ENCODE measurements at regions not wholly inside any gene's neighbourhood (a gene's known extent, or its start where the extent isn't known, plus 50 kb on each side); places are given as distances from the start of the nearest gene placed in this dataset.
"Not testable (repeated sequence)": the region's sequence is repeated elsewhere in the genome, so short reads cannot be mapped to it uniquely, and the experiment has no call there.

GRCh38 chr2:76697439-76697838, 824.7 kb downstream of the LRRTM4 start:
- H3K27me3 ChIP-seq (ENCODE audit: insufficient read depth in 3 of 3, low read length in 2 of 3); intact Hi-C loops (cut with DNase I); H3K9me3 ChIP-seq; H3K36me3 ChIP-seq (ENCODE audit: insufficient read depth in 1 of 2, low read depth in 1 of 2); DNase-seq; H3K27ac ChIP-seq; H3K4me3 ChIP-seq; ATAC-seq; H3K4me1 ChIP-seq: not testable (repeated sequence)
- WGBS, 3 donors, result 86 to 90% (median 86%) methylated on average over 17 of the region's 17 CpGs

GRCh38 chr2:76692908-76693307, 829.3 kb downstream of the LRRTM4 start:
- ATAC-seq (no peak), DNase-seq (no peak)
- 62 to 74% (median 65%) methylated on average over 4 of the region's 4 CpGs for WGBS, 3 donors
- Histone ChIP-seq H3K27ac (no peak overlapping the region), H3K4me1 (no peaks in the 10 kb centered on the region), H3K36me3 (ENCODE audit: insufficient read depth in 1 of 2, low read depth in 1 of 2) (no peaks in the 10 kb centered on the region), H3K27me3 (ENCODE audit: insufficient read depth in 3 of 3, low read length in 2 of 3) (no peaks in the 10 kb centered on the region), H3K9me3 (no peaks in the 10 kb centered on the region), H3K4me3 (no peak overlapping the region)
- intact Hi-C loops (cut with DNase I), result no loop called here
- TF ChIP-seq CTCF (IDR thresholded peaks at IDR 0.05), result no peak

- Histone ChIP-seq H3K27ac (no peak overlapping the region), H3K27me3 (ENCODE audit: insufficient read depth in 3 of 3, low read length in 2 of 3) (no peaks in the 10 kb centered on the region), H3K4me3 (no peak overlapping the region), H3K36me3 (ENCODE audit: insufficient read depth in 1 of 2, low read depth in 1 of 2) (no peaks in the 10 kb centered on the region), H3K9me3 (no peaks in the 10 kb centered on the region), H3K4me1 (no peaks in the 10 kb centered on the region)
- WGBS, 3 donors, result 65 to 77% (median 68%) methylated on average over 1 of the region's 1 CpG
- no peak for ATAC-seq
- DNase-seq, result no peak
- no peak for TF ChIP-seq CTCF (IDR thresholded peaks at IDR 0.05)
- intact Hi-C loops (cut with DNase I), result no loop called here
Observed at GRCh38 chr2:76688732-76689131, 833.4 kb downstream of the LRRTM4 start.

GRCh38 chr2:76687923-76688322, 834.3 kb downstream of the LRRTM4 start:
- 61 to 82% (median 68%) methylated on average over 3 of the region's 3 CpGs for WGBS, 3 donors
- no peak overlapping the region for H3K27ac ChIP-seq
- intact Hi-C loops (cut with DNase I), result no loop called here

GRCh38 chr2:76684756-76685155, 837.4 kb downstream of the LRRTM4 start:
- Histone ChIP-seq H3K36me3 (ENCODE audit: insufficient read depth in 1 of 2, low read depth in 1 of 2) (no peaks in the 10 kb centered on the region), H3K27me3 (ENCODE audit: insufficient read depth in 3 of 3, low read length in 2 of 3) (no peaks in the 10 kb centered on the region), H3K27ac (no peak overlapping the region), H3K4me1 (no peaks in the 10 kb centered on the region), H3K9me3 (no peaks in the 10 kb centered on the region), H3K4me3 (no peak overlapping the region)
- 7 to 19% (median 13%) methylated on average over 6 of the region's 6 CpGs for WGBS, 3 donors
- intact Hi-C loops (cut with DNase I), result no loop called here
- ATAC-seq (no peak), DNase-seq (no peak)
- no peak for TF ChIP-seq CTCF (IDR thresholded peaks at IDR 0.05)

More at GRCh38 chr2:76687923-76688322, 834.3 kb downstream of the LRRTM4 start:
- no peaks in the 10 kb centered on the region for H3K4me1 ChIP-seq
- no peak for TF ChIP-seq CTCF (IDR thresholded peaks at IDR 0.05)
- no peaks in the 10 kb centered on the region for H3K9me3 ChIP-seq
- no peak overlapping the region for H3K4me3 ChIP-seq
- no peaks in the 10 kb centered on the region for H3K36me3 ChIP-seq (ENCODE audit: insufficient read depth in 1 of 2, low read depth in 1 of 2)
- H3K27me3 ChIP-seq (ENCODE audit: insufficient read depth in 3 of 3, low read length in 2 of 3), result no peaks in the 10 kb centered on the region
- no peak for DNase-seq
- ATAC-seq, result no peak
